A673 (cell line): ENCODE measurements at regions not wholly inside any gene's neighbourhood (a gene's known extent, or its start where the extent isn't known, plus 50 kb on each side); places are given as distances from the start of the nearest gene placed in this dataset.

Experiments used
- EZH2 ChIP-seq: fragments of 200-600 bp; sonication (generic); IDR thresholded peaks from 2 replicates; pipeline ENCODE4 v1.6.1; 2017; ENCODE audit warnings: borderline replicate concordance, low read depth, mild to moderate bottlenecking, mixed read lengths, antibody characterized with exemption, low read length; ENCODE audit not compliant: poor library complexity, severe bottlenecking
- TF ChIP-seq, protein P1 (sequence below): fragments of 300-800, 200-600 bp; sonication (generic); conservative IDR thresholded peaks from 2 replicates; pipeline ENCODE4 v1.5.1; 2017; ENCODE audit warnings: low read depth, mild to moderate bottlenecking, antibody characterized with exemption, low read length, moderate library complexity, mixed read lengths

- TF ChIP-seq, protein P1, sequence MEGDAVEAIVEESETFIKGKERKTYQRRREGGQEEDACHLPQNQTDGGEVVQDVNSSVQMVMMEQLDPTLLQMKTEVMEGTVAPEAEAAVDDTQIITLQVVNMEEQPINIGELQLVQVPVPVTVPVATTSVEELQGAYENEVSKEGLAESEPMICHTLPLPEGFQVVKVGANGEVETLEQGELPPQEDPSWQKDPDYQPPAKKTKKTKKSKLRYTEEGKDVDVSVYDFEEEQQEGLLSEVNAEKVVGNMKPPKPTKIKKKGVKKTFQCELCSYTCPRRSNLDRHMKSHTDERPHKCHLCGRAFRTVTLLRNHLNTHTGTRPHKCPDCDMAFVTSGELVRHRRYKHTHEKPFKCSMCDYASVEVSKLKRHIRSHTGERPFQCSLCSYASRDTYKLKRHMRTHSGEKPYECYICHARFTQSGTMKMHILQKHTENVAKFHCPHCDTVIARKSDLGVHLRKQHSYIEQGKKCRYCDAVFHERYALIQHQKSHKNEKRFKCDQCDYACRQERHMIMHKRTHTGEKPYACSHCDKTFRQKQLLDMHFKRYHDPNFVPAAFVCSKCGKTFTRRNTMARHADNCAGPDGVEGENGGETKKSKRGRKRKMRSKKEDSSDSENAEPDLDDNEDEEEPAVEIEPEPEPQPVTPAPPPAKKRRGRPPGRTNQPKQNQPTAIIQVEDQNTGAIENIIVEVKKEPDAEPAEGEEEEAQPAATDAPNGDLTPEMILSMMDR, result no peak
- no peak for TF ChIP-seq EZH2
These were observed 200.8 kb upstream of the KCNJ16 start for GRCh38 chr17:69874175-69874670.
